Upper lobe of left lung (tissue), 4 donors: ENCODE measurements at regions not wholly inside any gene's neighbourhood (a gene's known extent, or its start where the extent isn't known, plus 50 kb on each side); places are given as distances from the start of the nearest gene placed in this dataset.

Experiments used
- CTCF ChIP-seq, 6 experiments: fragments of 450-650 bp in 4 of 6; fragments of 200-600 bp in 2 of 6; sonication (generic) in 2 of 6; IDR thresholded peaks; one replicate each; pipeline ENCODE4 v1.5.1; 2016 to 2019; ENCODE audit warnings: antibody characterized with exemption in 6 of 6
- POLR2A ChIP-seq, 4 donors: fragments of 450-650 bp; IDR thresholded peaks; one replicate each; pipeline ENCODE4 v1.5.1; 2016 to 2017; ENCODE audit warnings: antibody characterized with exemption in 4 of 4, mild to moderate bottlenecking in 2 of 4

GRCh38 chr3:152176241-152176640 is 92.5 kb upstream of the MBNL1 start:
- TF ChIP-seq CTCF (IDR thresholded peaks at IDR 0.05) (no peak), POLR2A (IDR thresholded peaks at IDR 0.05) (no peak)
